ENCODE measurements at regions not wholly inside any gene's neighbourhood (a gene's known extent, or its start where the extent isn't known, plus 50 kb on each side); places are given as distances from the start of the nearest gene placed in this dataset.

GRCh38 chr16:87053016-87053982 lies 263.9 kb downstream of the C16orf95 start:
- peaks cover 2% of the 10 kb centered on the region for H3K4me1 ChIP-seq (ENCODE audit: insufficient read depth, low read length)
- no peak overlapping the region for H3K9ac ChIP-seq (ENCODE audit: low read length)
- H3K27ac ChIP-seq (ENCODE audit: low read depth, low read length) = no peak overlapping the region
- DNase-seq (ENCODE audit: low read depth) (no peak), FAIRE-seq (no peak)
- no peaks in the 10 kb centered on the region for H3K36me3 Mint-ChIP-seq (ENCODE audit: low read depth, unreplicated experiment)
- H4K20me1 ChIP-seq (ENCODE audit: insufficient read depth, low read length) = no peaks in the 10 kb centered on the region
- H3K4me3 ChIP-seq (ENCODE audit: insufficient read depth, low read depth, low read length) = no peak overlapping the region
- H3K4me3 Mint-ChIP-seq (ENCODE audit: unreplicated experiment) = no peak overlapping the region
- H3K36me3 ChIP-seq (ENCODE audit: insufficient read depth, low read length) = no peaks in the 10 kb centered on the region
- H3K9me3 ChIP-seq (ENCODE audit: insufficient read depth, low read depth, low read length) = peaks cover 5% of the 10 kb centered on the region
- H2AFZ ChIP-seq (ENCODE audit: low read depth, low read length) = peak overlapping the region; percentile 60
- H3K4me1 Mint-ChIP-seq (ENCODE audit: low read depth, unreplicated experiment) = no peaks in the 10 kb centered on the region
- no peak overlapping the region for H3K27ac Mint-ChIP-seq (ENCODE audit: unreplicated experiment)
- H3K79me2 ChIP-seq (ENCODE audit: insufficient read depth, low read length) = no peaks in the 10 kb centered on the region
- TF ChIP-seq CTCF (IDR thresholded peaks at IDR 0.05; ENCODE audit: insufficient read depth, low read depth, low read length) (no peak), EZH2 (IDR thresholded peaks at IDR 0.05; ENCODE audit: insufficient read depth, low read length) (no peak)
- peaks cover 55% of the 10 kb centered on the region for H3K27me3 Mint-ChIP-seq (ENCODE audit: low read depth, unreplicated experiment)
- H3K27me3 ChIP-seq (ENCODE audit: insufficient read depth, low read length) = peaks cover 3% of the 10 kb centered on the region
- H3K9me3 Mint-ChIP-seq (ENCODE audit: unreplicated experiment) = peaks cover 10% of the 10 kb centered on the region
- peak overlapping the region; percentile 40 for H3K4me2 ChIP-seq (ENCODE audit: low read length)

DNA sequence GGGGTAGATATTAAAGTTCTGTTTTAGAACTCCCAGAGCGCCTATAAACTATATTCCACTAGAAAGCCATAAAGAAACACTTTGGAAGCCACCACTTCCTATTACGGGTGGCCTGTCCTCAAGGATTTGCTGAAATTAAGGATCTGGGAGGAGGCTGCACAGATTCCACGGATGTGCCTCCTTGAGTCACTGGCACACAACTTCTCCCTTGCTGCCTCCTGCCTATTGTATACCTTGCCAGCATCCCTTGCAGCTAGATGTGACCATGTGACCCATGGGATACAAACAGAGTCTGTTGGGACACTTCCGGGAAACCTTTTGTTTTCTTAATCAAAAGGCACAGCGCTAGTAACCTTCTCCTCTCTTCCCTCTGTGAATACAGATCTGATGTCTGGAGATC lies 263.0 kb downstream of the C16orf95 start:
- Histone ChIP-seq H3K27me3 (ENCODE audit: insufficient read depth, low read length) (peaks cover 3% of the 10 kb centered on the region), H3K36me3 (ENCODE audit: insufficient read depth, low read length) (no peaks in the 10 kb centered on the region), H3K9me3 (ENCODE audit: insufficient read depth, low read depth, low read length) (peaks cover 5% of the 10 kb centered on the region), H3K4me1 (ENCODE audit: insufficient read depth, low read length) (peaks cover 2% of the 10 kb centered on the region), H3K9ac (ENCODE audit: low read length) (no peak overlapping the region), H4K20me1 (ENCODE audit: insufficient read depth, low read length) (no peaks in the 10 kb centered on the region), H3K4me3 (ENCODE audit: insufficient read depth, low read depth, low read length) (no peak overlapping the region), H3K79me2 (ENCODE audit: insufficient read depth, low read length) (no peaks in the 10 kb centered on the region), H3K4me2 (ENCODE audit: low read length) (no peak overlapping the region), H3K27ac (ENCODE audit: low read depth, low read length) (no peak overlapping the region), H2AFZ (ENCODE audit: low read depth, low read length) (no peak overlapping the region)
- H3K9me3 Mint-ChIP-seq (ENCODE audit: unreplicated experiment) = peaks cover 10% of the 10 kb centered on the region
- DNase-seq (ENCODE audit: low read depth) (no peak), FAIRE-seq (no peak)
- no peak overlapping the region for H3K4me3 Mint-ChIP-seq (ENCODE audit: unreplicated experiment)
- H3K4me1 Mint-ChIP-seq (ENCODE audit: low read depth, unreplicated experiment) = no peaks in the 10 kb centered on the region
- H3K27ac Mint-ChIP-seq (ENCODE audit: unreplicated experiment) = no peak overlapping the region
- TF ChIP-seq CTCF (IDR thresholded peaks at IDR 0.05; ENCODE audit: insufficient read depth, low read depth, low read length) = no peak
- no peak for TF ChIP-seq EZH2 (IDR thresholded peaks at IDR 0.05; ENCODE audit: insufficient read depth, low read length)
- H3K27me3 Mint-ChIP-seq (ENCODE audit: low read depth, unreplicated experiment) = peaks cover 50% of the 10 kb centered on the region
- H3K36me3 Mint-ChIP-seq (ENCODE audit: low read depth, unreplicated experiment) = no peaks in the 10 kb centered on the region

- H3K9me3 Mint-ChIP-seq (ENCODE audit: unreplicated experiment) = peaks cover 10% of the 10 kb centered on the region
- H3K27ac Mint-ChIP-seq (ENCODE audit: unreplicated experiment) = no peak overlapping the region
- Histone ChIP-seq H3K9ac (ENCODE audit: low read length) (no peak overlapping the region), H3K36me3 (ENCODE audit: insufficient read depth, low read length) (no peaks in the 10 kb centered on the region), H3K4me2 (ENCODE audit: low read length) (no peak overlapping the region), H4K20me1 (ENCODE audit: insufficient read depth, low read length) (no peaks in the 10 kb centered on the region), H2AFZ (ENCODE audit: low read depth, low read length) (no peak overlapping the region), H3K4me3 (ENCODE audit: insufficient read depth, low read depth, low read length) (no peak overlapping the region), H3K27ac (ENCODE audit: low read depth, low read length) (no peak overlapping the region), H3K9me3 (ENCODE audit: insufficient read depth, low read depth, low read length) (peaks cover 5% of the 10 kb centered on the region), H3K79me2 (ENCODE audit: insufficient read depth, low read length) (no peaks in the 10 kb centered on the region), H3K4me1 (ENCODE audit: insufficient read depth, low read length) (peaks cover 4% of the 10 kb centered on the region), H3K27me3 (ENCODE audit: insufficient read depth, low read length) (peaks cover 3% of the 10 kb centered on the region)
- H3K4me1 Mint-ChIP-seq (ENCODE audit: low read depth, unreplicated experiment) = no peaks in the 10 kb centered on the region
- no peaks in the 10 kb centered on the region for H3K36me3 Mint-ChIP-seq (ENCODE audit: low read depth, unreplicated experiment)
- DNase-seq (ENCODE audit: low read depth) (no peak), FAIRE-seq (no peak)
- TF ChIP-seq CTCF (IDR thresholded peaks at IDR 0.05; ENCODE audit: insufficient read depth, low read depth, low read length) (no peak), EZH2 (IDR thresholded peaks at IDR 0.05; ENCODE audit: insufficient read depth, low read length) (no peak)
- no peak overlapping the region for H3K4me3 Mint-ChIP-seq (ENCODE audit: unreplicated experiment)
- H3K27me3 Mint-ChIP-seq (ENCODE audit: low read depth, unreplicated experiment) = peaks cover 46% of the 10 kb centered on the region
These were observed 262.3 kb downstream of the C16orf95 start for GRCh38 chr16:87054856-87055255.

All from astrocyte (in vitro differentiated cells and primary cell).